ENCODE measurements at regions not wholly inside any gene's neighbourhood (a gene's known extent, or its start where the extent isn't known, plus 50 kb on each side); places are given as distances from the start of the nearest gene placed in this dataset.
"Not testable (repeated sequence)": the region's sequence is repeated elsewhere in the genome, so short reads cannot be mapped to it uniquely, and the experiment has no call there.

GRCh38 chr13:18995259-18995873 lies 186.3 kb downstream of the TUBA3C start:
- DNase-seq (ENCODE audit: low read depth), result no peak

DNA sequence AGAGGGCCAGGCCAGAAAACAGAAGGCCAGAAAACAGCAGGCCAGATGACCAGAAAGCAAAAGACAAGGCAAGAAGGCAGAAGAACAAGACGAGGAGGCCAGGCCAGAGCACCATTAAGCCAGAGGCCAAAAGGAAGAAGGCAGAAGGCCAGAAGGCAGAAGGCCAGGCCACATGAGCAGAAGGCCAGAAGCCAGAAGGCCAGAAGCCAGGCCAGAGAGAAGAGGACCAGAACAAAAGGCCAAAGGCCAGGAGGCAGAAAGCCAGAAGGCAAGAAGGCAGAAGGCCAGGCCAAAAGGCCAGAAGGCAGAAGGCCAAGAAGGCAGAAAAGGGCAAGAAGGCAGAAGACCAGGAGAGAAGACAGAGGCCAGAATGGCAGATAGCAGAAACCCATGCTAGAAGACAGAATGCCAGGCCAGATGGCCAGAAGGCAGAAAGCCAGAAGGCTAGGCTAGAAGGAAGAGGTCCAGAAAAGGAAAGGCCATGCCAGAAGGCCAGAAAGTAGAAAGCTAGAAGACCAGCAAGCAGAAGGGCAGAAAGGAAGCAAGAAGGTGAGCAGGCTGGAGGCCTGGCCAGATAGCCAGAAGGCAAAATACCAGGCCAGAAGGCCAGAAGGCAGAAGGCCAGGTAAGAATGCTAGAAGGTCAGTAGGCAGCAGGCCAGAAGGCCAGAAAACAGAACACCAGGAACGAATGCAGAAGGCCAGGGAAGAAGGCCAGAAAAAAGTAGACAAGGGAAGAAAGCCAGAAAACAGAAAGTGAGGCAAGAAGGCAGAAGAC lies 187.6 kb downstream of the TUBA3C start:
- no peak for DNase-seq (ENCODE audit: low read depth)

- no peak for DNase-seq (ENCODE audit: low read depth)
Measured at GRCh38 chr13:18992791-18993190, 188.8 kb downstream of the TUBA3C start.

DNA sequence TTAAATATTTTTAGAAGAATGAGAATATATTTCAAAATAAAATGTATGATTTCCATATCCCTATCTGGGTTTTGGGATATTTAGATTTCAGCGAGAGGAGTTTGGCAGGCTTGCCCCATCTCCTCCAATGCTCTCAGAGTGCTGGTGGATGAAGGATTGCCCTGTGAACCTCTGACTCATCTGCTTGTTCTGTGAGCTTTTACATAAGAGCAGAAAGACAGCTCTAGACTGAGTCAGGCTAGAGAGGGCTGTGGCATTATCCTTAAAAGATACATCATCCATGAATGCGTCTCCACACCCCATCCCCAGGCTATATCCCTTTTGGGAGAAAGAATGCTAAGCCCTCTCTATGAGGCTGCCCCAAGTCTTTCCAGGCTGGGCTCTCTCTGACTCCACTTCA lies 190.6 kb downstream of the TUBA3C start:
- peak; percentile 58 for DNase-seq (ENCODE audit: low read depth)

GRCh38 chr13:18978447-18978846 lies 203.2 kb downstream of the TUBA3C start:
- DNase-seq (ENCODE audit: low read depth), result no peak

- no peak for DNase-seq (ENCODE audit: low read depth)
Measured at GRCh38 chr13:18977857-18978256, 203.8 kb downstream of the TUBA3C start.

DNA sequence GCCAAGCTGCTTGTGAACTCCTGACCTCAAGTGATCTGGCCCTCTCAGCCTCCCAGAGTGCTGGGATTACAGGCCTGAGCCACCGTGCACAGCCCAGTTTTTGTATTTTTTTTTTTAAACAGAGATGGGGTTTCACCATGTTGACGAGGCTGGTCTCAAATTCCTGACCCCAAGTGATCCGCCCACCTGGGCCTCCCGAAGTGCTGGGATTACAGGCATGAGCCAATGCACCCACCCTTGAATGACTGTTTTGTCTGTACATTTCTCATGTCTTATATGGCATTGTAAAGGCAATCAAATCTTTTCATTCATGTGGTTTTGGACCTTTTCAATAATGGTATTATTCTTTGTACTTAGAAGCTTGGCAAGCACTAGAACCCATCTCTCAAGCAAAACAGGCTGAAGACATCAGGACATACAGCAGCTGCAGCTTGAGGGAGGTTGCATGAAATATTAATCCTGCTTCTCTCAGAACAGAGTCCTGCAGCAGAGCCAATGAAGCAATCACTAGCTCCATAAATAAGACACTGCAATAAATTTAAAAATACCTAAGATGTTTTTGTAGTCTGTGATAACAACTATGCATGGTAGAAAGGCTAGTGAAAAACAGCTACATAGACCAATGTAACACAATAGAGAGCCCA lies 209.9 kb downstream of the TUBA3C start:
- DNase-seq (ENCODE audit: low read depth), result no peak

GRCh38 chr13:18965347-18965855 lies 216.2 kb downstream of the TUBA3C start:
- DNase-seq (ENCODE audit: low read depth), result no peak

GRCh38 chr13:18964942-18965341 lies 216.7 kb downstream of the TUBA3C start:
- DNase-seq (ENCODE audit: low read depth), result no peak

DNA sequence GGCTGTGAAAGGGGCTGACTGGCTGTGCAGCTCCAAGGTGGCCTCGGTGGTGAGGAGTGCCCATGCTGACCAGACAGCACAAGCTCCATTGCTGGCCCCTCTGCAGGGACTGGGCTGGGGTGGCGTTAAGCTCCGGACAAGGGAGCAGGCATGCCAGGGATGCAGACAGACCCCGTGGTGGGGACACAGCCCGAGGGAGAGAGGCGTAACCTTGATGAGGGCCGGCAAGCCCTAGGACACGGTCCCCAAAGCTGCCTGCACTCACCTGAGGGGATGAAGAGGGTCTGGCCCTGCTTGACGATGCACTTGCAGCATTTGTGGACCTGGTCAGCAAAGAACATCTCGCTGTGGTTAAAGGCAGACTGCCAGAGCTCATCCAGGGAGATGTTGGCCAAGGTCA lies 217.9 kb downstream of the TUBA3C start:
- DNase-seq (ENCODE audit: low read depth), result not testable (repeated sequence)

DNA sequence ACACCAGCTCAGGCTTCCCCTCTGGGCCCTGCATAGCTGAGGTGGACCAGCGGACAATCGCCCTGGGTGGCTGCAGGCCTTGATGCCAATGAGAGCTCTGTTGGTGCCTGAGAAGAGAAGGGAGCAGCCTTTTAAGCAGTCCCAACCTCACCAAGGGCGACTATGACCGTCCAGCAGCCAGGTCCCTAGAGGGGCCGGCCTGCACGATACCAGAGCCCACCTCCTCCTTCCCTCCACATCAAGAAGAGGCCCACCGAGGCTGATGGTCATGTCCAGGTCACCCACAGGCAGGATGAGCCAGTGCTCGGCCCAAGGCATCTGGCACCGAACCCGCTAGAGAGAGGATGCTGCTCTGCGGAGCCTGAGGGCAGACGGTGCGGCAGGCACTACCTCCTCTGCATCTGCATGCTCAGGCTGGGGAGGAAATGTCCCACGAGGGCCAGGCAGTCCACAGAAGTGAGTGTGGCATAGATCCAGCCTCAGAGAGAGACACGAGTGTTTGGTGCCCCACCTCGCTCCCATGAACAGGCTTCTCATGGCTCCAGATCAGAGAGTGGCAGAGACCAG lies 219.4 kb downstream of the TUBA3C start:
- DNase-seq (ENCODE audit: low read depth), result no peak

- DNase-seq (ENCODE audit: low read depth), result no peak
Measured at GRCh38 chr13:18961383-18962117, 220.1 kb downstream of the TUBA3C start.

DNA sequence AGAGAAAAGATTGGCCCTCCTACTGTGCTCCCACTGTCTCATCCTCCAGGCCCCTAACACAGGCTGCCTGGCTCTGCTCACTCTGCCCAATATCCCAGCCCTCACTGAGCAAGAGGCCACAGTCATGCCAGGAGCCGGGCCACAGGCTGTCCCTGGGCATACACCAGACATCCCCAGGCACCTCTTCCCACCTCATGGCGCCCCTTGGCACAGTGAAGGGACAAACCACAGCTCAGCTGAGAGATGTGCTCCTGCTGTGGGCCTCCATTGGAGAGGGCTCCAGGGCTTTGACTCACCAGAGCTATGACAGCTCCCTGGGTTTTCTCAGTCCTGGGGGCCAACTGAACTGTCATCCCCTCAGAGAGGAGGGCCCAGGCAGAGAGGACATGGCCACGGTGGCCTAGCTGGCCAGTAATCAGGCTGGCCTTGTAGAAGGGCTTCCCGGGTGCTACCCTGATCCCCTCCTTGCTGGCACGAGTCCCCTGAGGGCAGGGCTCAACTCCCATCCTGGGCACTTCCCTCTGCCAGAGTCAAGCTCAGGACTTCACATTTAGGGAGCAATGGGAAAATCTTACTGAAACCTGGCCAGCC lies 220.9 kb downstream of the TUBA3C start:
- no peak for DNase-seq (ENCODE audit: low read depth)

GRCh38 chr13:18959996-18960395 lies 221.6 kb downstream of the TUBA3C start:
- DNase-seq (ENCODE audit: low read depth), result no peak

DNA sequence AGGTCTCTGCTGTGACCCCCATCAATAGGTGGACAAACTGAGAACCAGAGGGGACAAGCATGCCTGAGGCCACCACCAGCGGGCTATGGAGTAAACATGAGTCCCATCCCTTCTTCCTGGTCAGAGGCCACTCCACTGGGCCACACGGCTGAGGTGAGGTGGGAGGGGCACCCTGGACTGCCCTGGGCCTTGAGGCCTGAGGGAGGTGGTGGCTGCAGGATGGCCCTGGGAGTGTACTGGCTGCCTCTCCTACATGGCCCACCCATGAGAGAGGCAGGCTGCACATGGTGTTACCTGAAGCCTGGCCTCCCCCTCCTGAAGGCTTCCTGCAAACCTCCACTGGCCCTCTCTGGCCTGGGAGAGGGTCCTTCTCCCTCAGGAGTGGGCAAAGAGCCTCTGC lies 222.4 kb downstream of the TUBA3C start:
- DNase-seq (ENCODE audit: low read depth), result no peak

GRCh38 chr13:18956473-18957078 lies 225.0 kb downstream of the TUBA3C start:
- DNase-seq (ENCODE audit: low read depth), result no peak

- DNase-seq (ENCODE audit: low read depth), result no peak
Measured at GRCh38 chr13:18954254-18954653, 227.4 kb downstream of the TUBA3C start.

- DNase-seq (ENCODE audit: low read depth), result no peak
Measured at GRCh38 chr13:18953139-18953930, 228.3 kb downstream of the TUBA3C start.

DNA sequence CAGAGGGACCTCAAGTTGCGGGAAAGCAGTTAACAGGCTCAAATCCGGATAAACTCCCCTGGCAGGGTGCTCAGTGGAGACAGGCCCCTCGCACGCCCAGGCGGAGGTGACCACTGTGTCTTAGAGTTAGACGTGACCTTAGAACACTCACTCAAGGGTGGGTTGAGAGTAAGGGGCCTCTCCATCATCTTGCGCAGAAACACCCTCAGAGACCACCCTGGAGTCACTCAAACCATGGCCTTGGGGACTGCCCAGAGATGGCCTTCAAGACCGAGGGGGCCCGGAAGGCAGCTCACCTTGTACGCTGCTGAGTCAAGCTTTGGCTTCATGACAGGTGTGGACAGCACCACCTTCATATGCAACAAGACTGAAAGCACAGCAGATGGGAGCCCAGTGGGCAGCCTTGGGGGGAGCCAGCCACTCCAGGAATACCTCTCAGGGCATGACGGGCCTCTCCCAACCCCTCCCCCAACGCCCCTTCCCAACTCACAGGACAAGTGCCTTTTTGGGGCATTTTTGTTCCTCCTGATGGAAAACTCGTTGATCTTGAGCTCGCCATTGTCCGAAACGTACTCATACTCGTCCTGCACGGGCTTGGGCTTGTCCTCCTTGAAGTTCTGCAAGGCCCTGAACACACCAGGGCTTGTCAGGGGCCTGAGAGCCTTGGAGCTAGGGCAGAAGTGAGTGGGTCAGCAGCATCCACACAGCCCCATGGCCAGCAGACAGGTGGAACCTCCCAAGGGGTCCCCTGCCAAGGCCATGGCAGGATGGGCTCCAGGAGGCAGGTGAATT lies 229.2 kb downstream of the TUBA3C start:
- DNase-seq (ENCODE audit: low read depth), result no peak
